Gastrocnemius medialis (tissue), 4 donors: ENCODE measurements at regions not wholly inside any gene's neighbourhood (a gene's known extent, or its start where the extent isn't known, plus 50 kb on each side); places are given as distances from the start of the nearest gene placed in this dataset.

ENCODE experiments used
- ATAC-seq, 2 donors: fragments of 150-250 bp; one replicate each; pipeline ENCODE4 v1.9.1; 2016
- DNase-seq, 2 donors: peaks; one replicate each; pipeline ENCODE4 v3.0.0-alpha.2; 2019
- H3K27ac ChIP-seq, 4 donors: fragments of 200-600 bp; sonication (generic); 1 replicate in 1 of 4; 2 replicates in 3 of 4; pipeline ENCODE4 v1.5.1; 2016 to 2018; ENCODE audit warnings: mild to moderate bottlenecking in 2 of 4, moderate library complexity in 1 of 4
- H3K27me3 ChIP-seq, 3 donors: fragments of 200-600 bp; sonication (generic) in 2 of 3; 1 replicate in 1 of 3; 2 replicates in 2 of 3; pipeline versions ENCODE4 v1.5.1 to v1.6.0; 2016 to 2019; ENCODE audit warnings: mild to moderate bottlenecking in 1 of 3, moderate library complexity in 1 of 3
- H3K36me3 ChIP-seq, 2 donors: fragments of 200-600 bp; sonication (generic) in 1 of 2; one replicate each; pipeline ENCODE4 v1.5.1; 2017 to 2018
- H3K4me1 ChIP-seq, 2 donors: fragments of 200-600 bp; sonication (generic) in 1 of 2; one replicate each; pipeline ENCODE4 v1.5.1; 2016 to 2017; ENCODE audit warnings: mild to moderate bottlenecking in 2 of 2
- H3K4me3 ChIP-seq, 4 donors: fragments of 200-600 bp; sonication (generic) in 3 of 4; 1 replicate in 1 of 4; 2 replicates in 3 of 4; pipeline ENCODE4 v1.5.1; 2016 to 2019; ENCODE audit warnings: mild to moderate bottlenecking in 2 of 4
- H3K9me3 ChIP-seq, 3 donors: fragments of 200-600 bp; sonication (generic) in 2 of 3; 1 replicate in 1 of 3; 2 replicates in 2 of 3; pipeline ENCODE4 v1.5.1; 2016 to 2019
- POLR2A ChIP-seq, 2 donors: fragments of 450-650 bp; IDR thresholded peaks; one replicate each; pipeline ENCODE4 v1.6.1; 2017; ENCODE audit warnings: antibody characterized with exemption in 2 of 2, mild to moderate bottlenecking in 2 of 2, moderate library complexity in 2 of 2
- in situ Hi-C, 4 donors: fragments of 200-750 bp; cut with MboI; loops; one replicate each; pipeline versions ENCODE4 v1.15.0 to v1.8.0; 2017; ENCODE audit warnings: low sequenced_read_pairs in 4 of 4
- intact Hi-C: fragments of 100-400 bp; cut with DNase I; formaldehyde crosslinking; loops from one replicate; pipeline ENCODE4 v1.15.1; 2023; ENCODE audit warnings: low total_unique reads
- TF ChIP-seq, protein P1 (sequence below), 5 experiments: fragments of 450-650 bp in 3 of 5; fragments of 200-600 bp in 2 of 5; sonication (generic) in 2 of 5; IDR thresholded peaks in 4 of 5; conservative IDR thresholded peaks in 1 of 5; 1 replicate in 4 of 5; 2 replicates in 1 of 5; pipeline ENCODE4 v1.5.1; 2016 to 2019; ENCODE audit warnings: antibody characterized with exemption in 5 of 5, mild to moderate bottlenecking in 3 of 5, moderate library complexity in 3 of 5

DNA sequence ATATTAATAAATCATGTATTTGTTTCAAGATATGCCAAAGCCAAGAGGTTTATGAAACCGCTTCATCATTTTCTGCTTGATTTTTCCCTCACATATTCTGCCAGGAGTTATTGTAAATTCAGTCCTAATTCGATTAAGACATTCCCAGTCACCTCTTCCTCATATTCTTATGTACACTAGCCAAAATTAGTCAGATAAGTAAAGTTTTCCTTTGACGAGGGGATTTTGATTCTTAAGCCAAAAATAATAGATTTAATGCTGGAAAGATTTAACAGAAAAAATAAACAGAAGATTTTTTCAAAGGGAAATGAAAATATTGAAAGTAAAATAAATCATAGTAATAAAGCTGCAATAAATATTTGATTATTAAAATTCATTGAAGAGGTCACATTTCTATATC lies 51.0 kb upstream of the VEGFC start:
- Histone ChIP-seq H3K9me3 (peaks cover 0 to 5% (median 0%) of the 10 kb centered on the region in 3 donors), H3K4me1 (no peaks in the 10 kb centered on the region), H3K27ac (no peak overlapping the region), H3K27me3 (no peaks in the 10 kb centered on the region), H3K4me3 (no peak overlapping the region), H3K36me3 (no peaks in the 10 kb centered on the region)
- intact Hi-C loops = no loop called here
- in situ Hi-C loops = no loop called here
- TF ChIP-seq POLR2A (IDR thresholded peaks at IDR 0.05) = no peak
- TF ChIP-seq, protein P1, sequence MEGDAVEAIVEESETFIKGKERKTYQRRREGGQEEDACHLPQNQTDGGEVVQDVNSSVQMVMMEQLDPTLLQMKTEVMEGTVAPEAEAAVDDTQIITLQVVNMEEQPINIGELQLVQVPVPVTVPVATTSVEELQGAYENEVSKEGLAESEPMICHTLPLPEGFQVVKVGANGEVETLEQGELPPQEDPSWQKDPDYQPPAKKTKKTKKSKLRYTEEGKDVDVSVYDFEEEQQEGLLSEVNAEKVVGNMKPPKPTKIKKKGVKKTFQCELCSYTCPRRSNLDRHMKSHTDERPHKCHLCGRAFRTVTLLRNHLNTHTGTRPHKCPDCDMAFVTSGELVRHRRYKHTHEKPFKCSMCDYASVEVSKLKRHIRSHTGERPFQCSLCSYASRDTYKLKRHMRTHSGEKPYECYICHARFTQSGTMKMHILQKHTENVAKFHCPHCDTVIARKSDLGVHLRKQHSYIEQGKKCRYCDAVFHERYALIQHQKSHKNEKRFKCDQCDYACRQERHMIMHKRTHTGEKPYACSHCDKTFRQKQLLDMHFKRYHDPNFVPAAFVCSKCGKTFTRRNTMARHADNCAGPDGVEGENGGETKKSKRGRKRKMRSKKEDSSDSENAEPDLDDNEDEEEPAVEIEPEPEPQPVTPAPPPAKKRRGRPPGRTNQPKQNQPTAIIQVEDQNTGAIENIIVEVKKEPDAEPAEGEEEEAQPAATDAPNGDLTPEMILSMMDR (IDR thresholded peaks at IDR 0.05 in 4 of 5, conservative IDR thresholded peaks at IDR 0.05 in 1 of 5) = no peak
- DNase-seq (no peak), ATAC-seq (no peak)

GRCh38 chr4:176844448-176844847 lies 51.7 kb upstream of the VEGFC start:
- no peak for TF ChIP-seq POLR2A (IDR thresholded peaks at IDR 0.05)
- TF ChIP-seq, protein P1 (IDR thresholded peaks at IDR 0.05 in 4 of 5, conservative IDR thresholded peaks at IDR 0.05 in 1 of 5) = no peak
- in situ Hi-C loops = no loop called here
- H3K4me3 ChIP-seq = no peak overlapping the region

GRCh38 chr4:176845636-176846035 lies 52.9 kb upstream of the VEGFC start:
- Histone ChIP-seq H3K4me1 (no peaks in the 10 kb centered on the region), H3K27me3 (no peaks in the 10 kb centered on the region), H3K4me3 (no peak overlapping the region), H3K36me3 (no peaks in the 10 kb centered on the region), H3K27ac (no peak overlapping the region), H3K9me3 (no peaks in the 10 kb centered on the region)
- ATAC-seq = no peak
- no peak for TF ChIP-seq POLR2A (IDR thresholded peaks at IDR 0.05)
- intact Hi-C loops (no loop called here), in situ Hi-C loops (no loop called here)
- DNase-seq = no peak

More at GRCh38 chr4:176844448-176844847, 51.7 kb upstream of the VEGFC start:
- DNase-seq (no peak), ATAC-seq (no peak)
- no peak overlapping the region for H3K27ac ChIP-seq
- H3K36me3 ChIP-seq = no peaks in the 10 kb centered on the region
- H3K4me1 ChIP-seq = no peaks in the 10 kb centered on the region
- intact Hi-C loops = no loop called here
- H3K27me3 ChIP-seq = no peaks in the 10 kb centered on the region
- H3K9me3 ChIP-seq = no peaks in the 10 kb centered on the region

- DNase-seq (no peak), ATAC-seq (no peak)
- intact Hi-C loops (no loop called here), in situ Hi-C loops (no loop called here)
- TF ChIP-seq POLR2A (IDR thresholded peaks at IDR 0.05) = no peak
- TF ChIP-seq, protein P1 (IDR thresholded peaks at IDR 0.05 in 4 of 5, conservative IDR thresholded peaks at IDR 0.05 in 1 of 5) = no peak
- Histone ChIP-seq H3K27ac (no peak overlapping the region), H3K4me3 (no peak overlapping the region), H3K36me3 (no peaks in the 10 kb centered on the region), H3K9me3 (no peaks in the 10 kb centered on the region), H3K4me1 (no peaks in the 10 kb centered on the region), H3K27me3 (no peaks in the 10 kb centered on the region)
These were observed 56.4 kb upstream of the VEGFC start for GRCh38 chr4:176849076-176849475.

DNA sequence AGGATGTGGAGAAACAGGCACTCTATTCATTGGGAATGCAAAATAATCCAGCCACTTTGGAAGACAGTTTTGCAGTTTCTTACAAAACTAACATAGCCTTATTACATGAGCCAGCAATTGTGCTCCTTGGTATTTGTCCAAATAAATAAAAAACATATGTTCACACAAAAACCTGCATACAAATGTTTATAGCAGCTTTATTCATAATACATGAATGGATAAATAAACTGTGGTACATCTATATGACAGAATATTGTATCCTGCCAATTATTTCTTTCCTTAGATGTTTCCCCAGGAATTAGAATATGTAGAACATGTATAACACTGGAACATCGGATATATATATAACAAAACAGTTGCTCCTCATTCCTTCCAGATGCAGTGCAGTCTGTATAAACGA lies 57.7 kb upstream of the VEGFC start:
- Histone ChIP-seq H3K27ac (no peak overlapping the region), H3K4me1 (no peaks in the 10 kb centered on the region), H3K36me3 (no peaks in the 10 kb centered on the region), H3K27me3 (no peaks in the 10 kb centered on the region), H3K9me3 (no peaks in the 10 kb centered on the region), H3K4me3 (no peak overlapping the region)
- ATAC-seq (no peak), DNase-seq (no peak)
- in situ Hi-C loops = no loop called here
- intact Hi-C loops = no loop called here
- TF ChIP-seq, protein P1 (IDR thresholded peaks at IDR 0.05 in 4 of 5, conservative IDR thresholded peaks at IDR 0.05 in 1 of 5) = no peak
- no peak for TF ChIP-seq POLR2A (IDR thresholded peaks at IDR 0.05)
